ENCODE measurements at regions not wholly inside any gene's neighbourhood (a gene's known extent, or its start where the extent isn't known, plus 50 kb on each side); places are given as distances from the start of the nearest gene placed in this dataset.

DNA sequence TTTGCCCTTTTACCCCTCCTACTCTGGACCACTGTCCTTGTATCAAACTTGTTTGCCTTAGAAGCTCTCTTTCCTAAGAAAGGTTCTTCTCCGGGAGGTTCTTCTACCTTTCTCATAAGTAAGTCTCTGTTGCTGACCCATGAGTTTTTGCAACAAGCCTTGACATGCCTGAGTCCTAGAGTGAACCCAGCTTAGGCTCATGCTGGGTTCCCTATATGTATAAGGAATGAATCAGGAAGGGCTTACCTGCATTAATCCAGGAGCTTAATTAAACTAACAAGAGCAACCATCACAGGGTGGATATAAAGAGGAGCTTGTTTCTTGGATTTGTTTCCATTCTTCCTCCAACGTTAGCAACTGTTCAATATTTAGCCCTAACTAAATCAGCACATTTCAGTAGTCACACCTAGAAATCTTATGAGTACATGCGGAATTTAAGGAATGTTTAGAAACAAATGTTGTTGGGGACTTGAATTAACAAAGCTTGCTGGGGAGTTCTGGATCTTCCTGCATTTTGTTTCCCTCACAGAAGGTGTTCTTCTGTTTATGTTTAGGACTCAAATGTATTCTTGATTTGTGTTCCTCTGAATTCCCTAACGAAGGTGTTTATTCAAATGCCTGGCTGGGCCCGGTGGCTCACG, 64.3 kb upstream of the RAB3GAP2 start:
- no peak for TF ChIP-seq EZH2phosphoT487 (IDR thresholded peaks at IDR 0.05; ENCODE audit: unreplicated experiment)
- no peak for TF ChIP-seq ZNF114 (CRISPR knock-in tag; IDR thresholded peaks at IDR 0.05)
- TF ChIP-seq EZH2 (IDR thresholded peaks at IDR 0.05; ENCODE audit: low read depth, unreplicated experiment), result no peak
- TF ChIP-seq NANOG (IDR thresholded peaks at IDR 0.05; ENCODE audit: borderline replicate concordance), result no peak
- TF ChIP-seq, protein P1, sequence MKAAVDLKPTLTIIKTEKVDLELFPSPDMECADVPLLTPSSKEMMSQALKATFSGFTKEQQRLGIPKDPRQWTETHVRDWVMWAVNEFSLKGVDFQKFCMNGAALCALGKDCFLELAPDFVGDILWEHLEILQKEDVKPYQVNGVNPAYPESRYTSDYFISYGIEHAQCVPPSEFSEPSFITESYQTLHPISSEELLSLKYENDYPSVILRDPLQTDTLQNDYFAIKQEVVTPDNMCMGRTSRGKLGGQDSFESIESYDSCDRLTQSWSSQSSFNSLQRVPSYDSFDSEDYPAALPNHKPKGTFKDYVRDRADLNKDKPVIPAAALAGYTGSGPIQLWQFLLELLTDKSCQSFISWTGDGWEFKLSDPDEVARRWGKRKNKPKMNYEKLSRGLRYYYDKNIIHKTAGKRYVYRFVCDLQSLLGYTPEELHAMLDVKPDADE (IDR thresholded peaks at IDR 0.05), result no peak
- no peak for TF ChIP-seq ZNF331 (CRISPR knock-in tag; IDR thresholded peaks at IDR 0.05; ENCODE audit: low read depth)
- TF ChIP-seq POLR2AphosphoS5 (IDR thresholded peaks at IDR 0.05; ENCODE audit: low read depth), result no peak
- TF ChIP-seq JUNB (IDR thresholded peaks at IDR 0.05; ENCODE audit: unreplicated experiment), result no peak
- peaks cover 28% of the 10 kb centered on the region for H3K4me1 ChIP-seq (ENCODE audit: insufficient read depth)
- H3K27me3 ChIP-seq (ENCODE audit: insufficient read depth), result no peaks in the 10 kb centered on the region
- no peaks in the 10 kb centered on the region for H3K36me3 ChIP-seq (ENCODE audit: insufficient read depth)
- no peak overlapping the region for H3K4me3 ChIP-seq
- no peak overlapping the region for H2AFZ ChIP-seq
- H3F3A ChIP-seq (replicated peaks; ENCODE audit: low read depth), result peaks cover 6% of the 10 kb centered on the region; the same call in 1 of the 2 replicates
- H3K27ac ChIP-seq (ENCODE audit: low read depth), result peak overlapping the region; percentile 98
- ATAC-seq (peak; percentile 10; the same call in 2 of the 3 replicates), DNase-seq (ENCODE audit: low spot score) (peak; percentile 40)
- no peaks in the 10 kb centered on the region for H3K79me2 ChIP-seq (replicated peaks; ENCODE audit: insufficient read depth)
- Mint-ChIP-seq H3K27ac (peak overlapping the region; percentile 66), H3K36me3 (ENCODE audit: low read depth) (no peaks in the 10 kb centered on the region; the same call in 2 of the 3 replicates), H3K9me3 (no peaks in the 10 kb centered on the region), H3K4me3 (no peak overlapping the region), H3K27me3 (ENCODE audit: insufficient read depth, low read depth, poor library complexity) (peaks cover 2% of the 10 kb centered on the region), H3K4me1 (peaks cover 37% of the 10 kb centered on the region)
- peaks cover 20% of the 10 kb centered on the region for H3K9me2 ChIP-seq (ENCODE audit: insufficient read depth)
- H4K20me1 ChIP-seq (replicated peaks; ENCODE audit: insufficient read depth), result no peaks in the 10 kb centered on the region
- 0 out of 2 replicates have a peak overlapping the region, but pooled peaks have one; percentile 45 for H3K4me2 ChIP-seq

DNA sequence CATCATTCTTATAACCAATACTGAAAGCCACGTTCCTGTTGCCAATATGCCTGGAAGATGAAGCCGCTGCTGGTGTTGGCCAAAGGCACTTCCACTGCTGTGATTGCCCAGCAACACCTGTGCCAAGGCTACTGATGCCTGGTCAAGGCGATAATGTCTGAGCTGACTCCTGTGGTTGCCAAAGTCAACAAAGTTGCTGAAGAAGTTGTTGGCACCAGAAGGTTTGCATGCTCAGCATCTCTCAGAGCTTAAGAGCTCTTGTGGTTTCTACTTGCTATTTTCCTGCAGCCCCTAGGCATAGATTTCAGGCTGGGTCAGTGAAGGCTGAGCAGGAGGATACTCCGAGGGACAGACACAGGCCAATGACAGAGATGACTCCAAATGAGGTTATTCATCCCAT, 63.4 kb upstream of the RAB3GAP2 start:
- H3K27ac ChIP-seq (ENCODE audit: low read depth), result no peak overlapping the region
- H3K9me2 ChIP-seq (ENCODE audit: insufficient read depth), result peaks cover 22% of the 10 kb centered on the region
- peaks cover 2% of the 10 kb centered on the region for H3K27me3 Mint-ChIP-seq (ENCODE audit: insufficient read depth, low read depth, poor library complexity)
- H3K4me3 ChIP-seq, result no peak overlapping the region
- no peaks in the 10 kb centered on the region for H3K79me2 ChIP-seq (replicated peaks; ENCODE audit: insufficient read depth)
- DNase-seq (ENCODE audit: low spot score) (no peak), ATAC-seq (no peak)
- H3K4me1 Mint-ChIP-seq, result peaks cover 37% of the 10 kb centered on the region
- H3K9me3 Mint-ChIP-seq, result no peaks in the 10 kb centered on the region
- H3K27ac Mint-ChIP-seq, result no peak overlapping the region
- peaks cover 28% of the 10 kb centered on the region for H3K4me1 ChIP-seq (ENCODE audit: insufficient read depth)
- no peak overlapping the region for H2AFZ ChIP-seq
- peaks cover 6% of the 10 kb centered on the region; the same call in 1 of the 2 replicates for H3F3A ChIP-seq (replicated peaks; ENCODE audit: low read depth)
- no peak overlapping the region for H3K4me2 ChIP-seq
- no peaks in the 10 kb centered on the region for H3K27me3 ChIP-seq (ENCODE audit: insufficient read depth)
- H4K20me1 ChIP-seq (replicated peaks; ENCODE audit: insufficient read depth), result no peaks in the 10 kb centered on the region
- no peaks in the 10 kb centered on the region; the same call in 2 of the 3 replicates for H3K36me3 Mint-ChIP-seq (ENCODE audit: low read depth)
- H3K4me3 Mint-ChIP-seq, result no peak overlapping the region
- no peaks in the 10 kb centered on the region for H3K36me3 ChIP-seq (ENCODE audit: insufficient read depth)
- TF ChIP-seq CREB1 (CRISPR knock-in tag; IDR thresholded peaks at IDR 0.05; ENCODE audit: low read depth) (no peak), ZNF114 (CRISPR knock-in tag; IDR thresholded peaks at IDR 0.05) (no peak), JUNB (IDR thresholded peaks at IDR 0.05; ENCODE audit: unreplicated experiment) (no peak), POLR2AphosphoS5 (IDR thresholded peaks at IDR 0.05; ENCODE audit: low read depth) (no peak)
- TF ChIP-seq, protein P2, sequence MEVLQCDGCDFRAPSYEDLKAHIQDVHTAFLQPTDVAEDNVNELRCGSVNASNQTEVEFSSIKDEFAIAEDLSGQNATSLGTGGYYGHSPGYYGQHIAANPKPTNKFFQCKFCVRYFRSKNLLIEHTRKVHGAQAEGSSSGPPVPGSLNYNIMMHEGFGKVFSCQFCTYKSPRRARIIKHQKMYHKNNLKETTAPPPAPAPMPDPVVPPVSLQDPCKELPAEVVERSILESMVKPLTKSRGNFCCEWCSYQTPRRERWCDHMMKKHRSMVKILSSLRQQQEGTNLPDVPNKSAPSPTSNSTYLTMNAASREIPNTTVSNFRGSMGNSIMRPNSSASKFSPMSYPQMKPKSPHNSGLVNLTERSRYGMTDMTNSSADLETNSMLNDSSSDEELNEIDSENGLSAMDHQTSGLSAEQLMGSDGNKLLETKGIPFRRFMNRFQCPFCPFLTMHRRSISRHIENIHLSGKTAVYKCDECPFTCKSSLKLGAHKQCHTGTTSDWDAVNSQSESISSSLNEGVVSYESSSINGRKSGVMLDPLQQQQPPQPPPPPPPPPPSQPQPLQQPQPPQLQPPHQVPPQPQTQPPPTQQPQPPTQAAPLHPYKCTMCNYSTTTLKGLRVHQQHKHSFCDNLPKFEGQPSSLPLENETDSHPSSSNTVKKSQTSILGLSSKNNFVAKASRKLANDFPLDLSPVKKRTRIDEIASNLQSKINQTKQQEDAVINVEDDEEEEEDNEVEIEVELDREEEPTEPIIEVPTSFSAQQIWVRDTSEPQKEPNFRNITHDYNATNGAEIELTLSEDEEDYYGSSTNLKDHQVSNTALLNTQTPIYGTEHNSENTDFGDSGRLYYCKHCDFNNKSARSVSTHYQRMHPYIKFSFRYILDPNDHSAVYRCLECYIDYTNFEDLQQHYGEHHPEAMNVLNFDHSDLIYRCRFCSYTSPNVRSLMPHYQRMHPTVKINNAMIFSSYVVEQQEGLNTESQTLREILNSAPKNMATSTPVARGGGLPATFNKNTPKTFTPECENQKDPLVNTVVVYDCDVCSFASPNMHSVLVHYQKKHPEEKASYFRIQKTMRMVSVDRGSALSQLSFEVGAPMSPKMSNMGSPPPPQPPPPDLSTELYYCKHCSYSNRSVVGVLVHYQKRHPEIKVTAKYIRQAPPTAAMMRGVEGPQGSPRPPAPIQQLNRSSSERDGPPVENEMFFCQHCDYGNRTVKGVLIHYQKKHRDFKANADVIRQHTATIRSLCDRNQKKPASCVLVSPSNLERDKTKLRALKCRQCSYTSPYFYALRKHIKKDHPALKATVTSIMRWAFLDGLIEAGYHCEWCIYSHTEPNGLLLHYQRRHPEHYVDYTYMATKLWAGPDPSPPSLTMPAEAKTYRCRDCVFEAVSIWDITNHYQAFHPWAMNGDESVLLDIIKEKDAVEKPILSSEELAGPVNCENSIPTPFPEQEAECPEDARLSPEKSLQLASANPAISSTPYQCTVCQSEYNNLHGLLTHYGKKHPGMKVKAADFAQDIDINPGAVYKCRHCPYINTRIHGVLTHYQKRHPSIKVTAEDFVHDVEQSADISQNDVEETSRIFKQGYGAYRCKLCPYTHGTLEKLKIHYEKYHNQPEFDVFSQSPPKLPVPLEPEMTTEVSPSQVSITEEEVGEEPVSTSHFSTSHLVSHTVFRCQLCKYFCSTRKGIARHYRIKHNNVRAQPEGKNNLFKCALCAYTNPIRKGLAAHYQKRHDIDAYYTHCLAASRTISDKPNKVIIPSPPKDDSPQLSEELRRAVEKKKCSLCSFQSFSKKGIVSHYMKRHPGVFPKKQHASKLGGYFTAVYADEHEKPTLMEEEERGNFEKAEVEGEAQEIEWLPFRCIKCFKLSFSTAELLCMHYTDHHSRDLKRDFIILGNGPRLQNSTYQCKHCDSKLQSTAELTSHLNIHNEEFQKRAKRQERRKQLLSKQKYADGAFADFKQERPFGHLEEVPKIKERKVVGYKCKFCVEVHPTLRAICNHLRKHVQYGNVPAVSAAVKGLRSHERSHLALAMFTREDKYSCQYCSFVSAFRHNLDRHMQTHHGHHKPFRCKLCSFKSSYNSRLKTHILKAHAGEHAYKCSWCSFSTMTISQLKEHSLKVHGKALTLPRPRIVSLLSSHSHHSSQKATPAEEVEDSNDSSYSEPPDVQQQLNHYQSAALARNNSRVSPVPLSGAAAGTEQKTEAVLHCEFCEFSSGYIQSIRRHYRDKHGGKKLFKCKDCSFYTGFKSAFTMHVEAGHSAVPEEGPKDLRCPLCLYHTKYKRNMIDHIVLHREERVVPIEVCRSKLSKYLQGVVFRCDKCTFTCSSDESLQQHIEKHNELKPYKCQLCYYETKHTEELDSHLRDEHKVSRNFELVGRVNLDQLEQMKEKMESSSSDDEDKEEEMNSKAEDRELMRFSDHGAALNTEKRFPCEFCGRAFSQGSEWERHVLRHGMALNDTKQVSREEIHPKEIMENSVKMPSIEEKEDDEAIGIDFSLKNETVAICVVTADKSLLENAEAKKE (CRISPR knock-in tag; IDR thresholded peaks at IDR 0.05), result no peak
- TF ChIP-seq, protein P1 (IDR thresholded peaks at IDR 0.05), result no peak
- TF ChIP-seq, protein P3, sequence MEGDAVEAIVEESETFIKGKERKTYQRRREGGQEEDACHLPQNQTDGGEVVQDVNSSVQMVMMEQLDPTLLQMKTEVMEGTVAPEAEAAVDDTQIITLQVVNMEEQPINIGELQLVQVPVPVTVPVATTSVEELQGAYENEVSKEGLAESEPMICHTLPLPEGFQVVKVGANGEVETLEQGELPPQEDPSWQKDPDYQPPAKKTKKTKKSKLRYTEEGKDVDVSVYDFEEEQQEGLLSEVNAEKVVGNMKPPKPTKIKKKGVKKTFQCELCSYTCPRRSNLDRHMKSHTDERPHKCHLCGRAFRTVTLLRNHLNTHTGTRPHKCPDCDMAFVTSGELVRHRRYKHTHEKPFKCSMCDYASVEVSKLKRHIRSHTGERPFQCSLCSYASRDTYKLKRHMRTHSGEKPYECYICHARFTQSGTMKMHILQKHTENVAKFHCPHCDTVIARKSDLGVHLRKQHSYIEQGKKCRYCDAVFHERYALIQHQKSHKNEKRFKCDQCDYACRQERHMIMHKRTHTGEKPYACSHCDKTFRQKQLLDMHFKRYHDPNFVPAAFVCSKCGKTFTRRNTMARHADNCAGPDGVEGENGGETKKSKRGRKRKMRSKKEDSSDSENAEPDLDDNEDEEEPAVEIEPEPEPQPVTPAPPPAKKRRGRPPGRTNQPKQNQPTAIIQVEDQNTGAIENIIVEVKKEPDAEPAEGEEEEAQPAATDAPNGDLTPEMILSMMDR (conservative IDR thresholded peaks at IDR 0.05; ENCODE audit: low read depth in 2 of 2), result no peak

All from GM23338 (cell line).